HEK293 (cell line): ENCODE measurements at regions not wholly inside any gene's neighbourhood (a gene's known extent, or its start where the extent isn't known, plus 50 kb on each side); places are given as distances from the start of the nearest gene placed in this dataset.

Experiments
- CTCF ChIA-PET: fragments of 350-600 bp; formaldehyde crosslinking; extraction: SDS; loops from one replicate; lab custom pipeline; 2021; ENCODE audit warnings: antibody characterized with exemption; lab: Yijun Ruan, JAX
- POLR2A ChIA-PET: fragments of 300-600 bp; formaldehyde crosslinking; extraction: SDS; loops from one replicate; lab custom pipeline; 2020; ENCODE audit warnings: antibody characterized with exemption, inconsistent platforms; lab: Yijun Ruan, JAX
- H3K27ac ChIP-seq: fragments of 200-500 bp; sonication (Bioruptor generic); 2 replicates; pipeline ENCODE4 v1.5.1; 2014; ENCODE audit warnings: low read depth, low read length, control low read depth, inconsistent platforms; ENCODE audit errors: extremely low read depth
- H3K36me3 ChIP-seq, 2 experiments: fragments of 200-500 bp in 1 of 2; sonication (Bioruptor generic) in 1 of 2; 1 replicate in 1 of 2; 2 replicates in 1 of 2; pipeline ENCODE4 v1.5.1; 2014 to 2017; ENCODE audit warnings: inconsistent platforms in 2 of 2, low read length in 2 of 2; ENCODE audit not compliant: control insufficient read depth in 2 of 2, insufficient read depth in 1 of 2
- H3K4me1 ChIP-seq: fragments of 200-500 bp; sonication (Bioruptor generic); 2 replicates; pipeline ENCODE4 v1.5.1; 2014; ENCODE audit warnings: mild to moderate bottlenecking, low read length, inconsistent platforms; ENCODE audit not compliant: control insufficient read depth, insufficient read depth
- H3K4me3 ChIP-seq: 2 replicates; pipeline ENCODE4 v1.5.1; 2011; ENCODE audit warnings: low read depth, mild to moderate bottlenecking, control low read depth, low read length, moderate library complexity
- H3K9me3 ChIP-seq: fragments of 200-500 bp; sonication (Bioruptor generic); 2 replicates; pipeline ENCODE4 v1.5.1; 2014; ENCODE audit warnings: low read depth, low read length, inconsistent platforms; ENCODE audit not compliant: control insufficient read depth, insufficient read depth
- BCL11B ChIP-seq: fragments of 450-650 bp; formaldehyde crosslinking; IDR thresholded peaks from 2 replicates; pipeline ENCODE4 v1.5.1; 2016; ENCODE audit warnings: low read depth, missing biosample characterization, missing genetic modification characterization
- CTCF ChIP-seq: fragments of 450-650 bp; formaldehyde crosslinking; IDR thresholded peaks from 2 replicates; pipeline ENCODE4 v1.5.1; 2016; ENCODE audit warnings: missing biosample characterization, missing genetic modification characterization
- FEZF1 ChIP-seq: fragments of 450-650 bp; formaldehyde crosslinking; IDR thresholded peaks from 2 replicates; pipeline ENCODE4 v1.5.1; 2016; ENCODE audit warnings: missing biosample characterization, missing genetic modification characterization
- IKZF3 ChIP-seq: fragments of 450-650 bp; IDR thresholded peaks from 2 replicates; pipeline ENCODE4 v1.5.0; 2018; ENCODE audit warnings: missing biosample characterization, mild to moderate bottlenecking, missing genetic modification characterization, moderate library complexity
- INSM2 ChIP-seq: fragments of 450-650 bp; formaldehyde crosslinking; IDR thresholded peaks from 2 replicates; pipeline ENCODE4 v1.5.1; 2016; ENCODE audit warnings: missing biosample characterization, missing genetic modification characterization
- MZF1 ChIP-seq: fragments of 450-650 bp; formaldehyde crosslinking; IDR thresholded peaks from 2 replicates; pipeline ENCODE4 v1.5.1; 2017; ENCODE audit warnings: missing biosample characterization, missing genetic modification characterization, borderline replicate concordance
- OSR2 ChIP-seq: fragments of 450-650 bp; formaldehyde crosslinking; IDR thresholded peaks from 2 replicates; pipeline ENCODE4 v1.5.1; 2016; ENCODE audit warnings: missing biosample characterization, missing genetic modification characterization
- PRDM4 ChIP-seq: fragments of 450-650 bp; formaldehyde crosslinking; IDR thresholded peaks from 2 replicates; pipeline ENCODE4 v1.5.1; 2017; ENCODE audit warnings: missing biosample characterization, missing genetic modification characterization
- SALL2 ChIP-seq: fragments of 450-650 bp; formaldehyde crosslinking; IDR thresholded peaks from 2 replicates; pipeline ENCODE4 v1.5.0; 2017; ENCODE audit warnings: missing biosample characterization, mild to moderate bottlenecking, missing genetic modification characterization, borderline replicate concordance
- SETDB1 ChIP-seq: IDR thresholded peaks from one replicate; pipeline ENCODE4 v1.6.1; 2017; ENCODE audit warnings: mild to moderate bottlenecking, low read length, moderate library complexity, mixed read lengths; ENCODE audit not compliant: insufficient read length
- TRIM28 ChIP-seq: IDR thresholded peaks from 2 replicates; pipeline ENCODE4 v1.6.1; 2011; ENCODE audit warnings: low read length, control low read depth, borderline replicate concordance
- ZBTB10 ChIP-seq: fragments of 450-650 bp; formaldehyde crosslinking; IDR thresholded peaks from 2 replicates; pipeline ENCODE4 v1.5.1; 2016; ENCODE audit warnings: missing biosample characterization, missing genetic modification characterization
- ZBTB20 ChIP-seq: fragments of 450-650 bp; formaldehyde crosslinking; IDR thresholded peaks from 2 replicates; pipeline ENCODE4 v1.5.1; 2016; ENCODE audit warnings: missing biosample characterization, missing genetic modification characterization
- ZBTB8A ChIP-seq: fragments of 450-650 bp; formaldehyde crosslinking; IDR thresholded peaks from 2 replicates; pipeline ENCODE4 v1.5.1; 2016; ENCODE audit warnings: missing biosample characterization, missing genetic modification characterization
- ZIC2 ChIP-seq: fragments of 450-650 bp; formaldehyde crosslinking; IDR thresholded peaks from 2 replicates; pipeline ENCODE4 v1.5.1; 2016; ENCODE audit warnings: missing biosample characterization, missing genetic modification characterization
- ZNF184 ChIP-seq: fragments of 450-650 bp; IDR thresholded peaks from 2 replicates; pipeline ENCODE4 v1.5.1; 2018; ENCODE audit warnings: missing biosample characterization, mild to moderate bottlenecking, missing genetic modification characterization
- ZNF266 ChIP-seq: fragments of 450-650 bp; formaldehyde crosslinking; IDR thresholded peaks from 2 replicates; pipeline ENCODE4 v1.5.1; 2016; ENCODE audit warnings: missing biosample characterization, missing genetic modification characterization, low read depth
- ZNF423 ChIP-seq: fragments of 450-650 bp; formaldehyde crosslinking; IDR thresholded peaks from 2 replicates; pipeline ENCODE4 v1.5.1; 2016; ENCODE audit warnings: missing biosample characterization, missing genetic modification characterization
- ZNF664 ChIP-seq: fragments of 450-650 bp; formaldehyde crosslinking; IDR thresholded peaks from 2 replicates; pipeline ENCODE4 v1.5.1; 2016; ENCODE audit warnings: missing biosample characterization, missing genetic modification characterization
- ZNF747 ChIP-seq: fragments of 450-650 bp; formaldehyde crosslinking; IDR thresholded peaks from 2 replicates; pipeline ENCODE4 v1.5.1; 2016; ENCODE audit warnings: missing biosample characterization, missing genetic modification characterization
- ZNF791 ChIP-seq: fragments of 450-650 bp; formaldehyde crosslinking; IDR thresholded peaks from 2 replicates; pipeline ENCODE4 v1.5.1; 2016; ENCODE audit warnings: missing biosample characterization, missing genetic modification characterization
- ZSCAN30 ChIP-seq: fragments of 450-650 bp; IDR thresholded peaks from 2 replicates; pipeline ENCODE4 v1.5.1; 2018; ENCODE audit warnings: missing biosample characterization, mild to moderate bottlenecking, missing genetic modification characterization, moderate library complexity

GRCh38 chr16:73205153-73205886 lies 157.4 kb upstream of the ZFHX3 start (continued):
- TF ChIP-seq SALL2 (no peak), ZNF423 (tag by site-specific recombination) (no peak), BCL11B (tag by site-specific recombination) (no peak), ZSCAN30 (peak; percentile 16; the same call in 1 of the 2 replicates), INSM2 (tag by site-specific recombination) (no peak)

GRCh38 chr16:73204359-73205152 lies 156.6 kb upstream of the ZFHX3 start:
- Histone ChIP-seq H3K27ac (no peak overlapping the region), H3K4me1 (no peaks in the 10 kb centered on the region), H3K36me3 (no peaks in the 10 kb centered on the region), H3K9me3 (no peaks in the 10 kb centered on the region), H3K4me3 (no peak overlapping the region)
- ChIA-PET CTCF (interaction anchor here (0.5 to 1.7 kb wide), 2 partner anchors 9 to 1054 kb away, joined by 3 read pairs; no protein-coding TSS in a partner anchor), POLR2A (interaction anchor here (0.6 kb wide), 1 partner anchor 501 kb away, joined by 3 read pairs; no protein-coding TSS in a partner anchor)
- TF ChIP-seq MZF1 (tag by site-specific recombination), result peak; percentile 47; the same call in 1 of the 2 replicates
- TF ChIP-seq ZBTB8A (tag by site-specific recombination), result 0 out of 2 replicates have a peak, but pooled peaks have one; percentile 13
- 0 out of 2 replicates have a peak, but pooled peaks have one; percentile 10 for TF ChIP-seq IKZF3 (tag by site-specific recombination)
- no peak for TF ChIP-seq ZNF747 (tag by site-specific recombination)
- TF ChIP-seq ZBTB20 (tag by site-specific recombination), result peak; percentile 89
- TF ChIP-seq TRIM28, result 0 out of 2 replicates have a peak, but pooled peaks have one; percentile 14
- TF ChIP-seq ZIC2 (tag by site-specific recombination), result peak; percentile 11; the same call in 1 of the 2 replicates
- peak; percentile 49 for TF ChIP-seq SETDB1
- peak; percentile 57; the same call in 1 of the 2 replicates for TF ChIP-seq OSR2 (tag by site-specific recombination)
- TF ChIP-seq ZNF184 (tag by site-specific recombination), result no peak
- peak; percentile 20; the same call in 1 of the 2 replicates for TF ChIP-seq FEZF1 (tag by site-specific recombination)
- 0 out of 2 replicates have a peak, but pooled peaks have one; percentile 56 for TF ChIP-seq ZNF664 (tag by site-specific recombination)
- no peak for TF ChIP-seq CTCF (tag by site-specific recombination)

- Histone ChIP-seq H3K9me3 (no peaks in the 10 kb centered on the region), H3K36me3 (no peaks in the 10 kb centered on the region), H3K27ac (no peak overlapping the region), H3K4me1 (no peaks in the 10 kb centered on the region), H3K4me3 (no peak overlapping the region)
- CTCF ChIA-PET, result no interaction called here
- POLR2A ChIA-PET, result no interaction called here
- TF ChIP-seq ZNF791 (tag by site-specific recombination) (no peak), PRDM4 (tag by site-specific recombination) (peak; percentile 23; the same call in 1 of the 2 replicates), ZBTB10 (tag by site-specific recombination) (no peak), ZNF266 (tag by site-specific recombination) (no peak)
Measured at GRCh38 chr16:73202161-73202729, 154.3 kb upstream of the ZFHX3 start.
